ENCODE measurements at regions not wholly inside any gene's neighbourhood (a gene's known extent, or its start where the extent isn't known, plus 50 kb on each side); places are given as distances from the start of the nearest gene placed in this dataset.

GRCh38 chr1:239537795-239538194, 151.4 kb downstream of the CHRM3 start:
- DNase-seq (no peak), ATAC-seq (no peak)
- no peaks in the 10 kb centered on the region for H3K9me2 ChIP-seq (replicated peaks; ENCODE audit: low read length)
- H3K27me3 ChIP-seq (ENCODE audit: low read length) = no peaks in the 10 kb centered on the region
- intact Hi-C loops (cut with micrococcal nuclease) = no loop called here
- no peaks in the 10 kb centered on the region for H4K20me1 ChIP-seq (ENCODE audit: low read length)
- H3F3A ChIP-seq (ENCODE audit: low read length, unreplicated experiment) = no peaks in the 10 kb centered on the region
- ChIA-PET CTCF (no interaction called here), POLR2A (ENCODE audit: unreplicated experiment) (no interaction called here)
- H3K27ac ChIP-seq (ENCODE audit: low read length) = no peak overlapping the region
- H3K79me2 ChIP-seq (ENCODE audit: low read length) = no peaks in the 10 kb centered on the region
- no peak overlapping the region for H3K4me3 ChIP-seq (ENCODE audit: low read length)
- TF ChIP-seq CTCF (conservative IDR thresholded peaks at IDR 0.05; ENCODE audit: low read depth, low read length) (no peak), EZH2 (IDR thresholded peaks at IDR 0.05; ENCODE audit: low read length, unreplicated experiment) (no peak), EZH2phosphoT487 (IDR thresholded peaks at IDR 0.05; ENCODE audit: borderline replicate concordance, low read length) (no peak)
- no TSS peak for BruUV-seq (replicated peaks)
- no peak overlapping the region for H2AFZ ChIP-seq (ENCODE audit: low read length)
- H3K9ac ChIP-seq (ENCODE audit: low read length) = no peak overlapping the region
- no peaks in the 10 kb centered on the region for H3K9me3 ChIP-seq (ENCODE audit: low read length)
- peaks cover 9% of the 10 kb centered on the region for H3K4me1 ChIP-seq (ENCODE audit: insufficient read depth, low read length)
- no peak overlapping the region for H3K4me2 ChIP-seq (ENCODE audit: low read length)
- no peaks in the 10 kb centered on the region for H3K36me3 ChIP-seq (ENCODE audit: low read depth, low read length)

GRCh38 chr1:239538239-239538988, 152.0 kb downstream of the CHRM3 start:
- BruUV-seq (replicated peaks) = no TSS peak
- ChIA-PET POLR2A (ENCODE audit: unreplicated experiment) (no interaction called here), CTCF (no interaction called here)
- Histone ChIP-seq H3K9me3 (ENCODE audit: low read length) (no peaks in the 10 kb centered on the region), H3K36me3 (ENCODE audit: low read depth, low read length) (no peaks in the 10 kb centered on the region), H3K27me3 (ENCODE audit: low read length) (no peaks in the 10 kb centered on the region), H3K4me3 (ENCODE audit: low read length) (no peak overlapping the region), H3F3A (ENCODE audit: low read length, unreplicated experiment) (no peaks in the 10 kb centered on the region), H3K79me2 (ENCODE audit: low read length) (no peaks in the 10 kb centered on the region), H3K4me1 (ENCODE audit: insufficient read depth, low read length) (peaks cover 9% of the 10 kb centered on the region), H3K9me2 (replicated peaks; ENCODE audit: low read length) (no peaks in the 10 kb centered on the region), H3K27ac (ENCODE audit: low read length) (no peak overlapping the region), H3K9ac (ENCODE audit: low read length) (no peak overlapping the region), H2AFZ (ENCODE audit: low read length) (no peak overlapping the region), H3K4me2 (ENCODE audit: low read length) (no peak overlapping the region), H4K20me1 (ENCODE audit: low read length) (no peaks in the 10 kb centered on the region)
- intact Hi-C loops (cut with micrococcal nuclease) = no loop called here
- no peak for TF ChIP-seq EZH2phosphoT487 (IDR thresholded peaks at IDR 0.05; ENCODE audit: borderline replicate concordance, low read length)
- TF ChIP-seq CTCF (conservative IDR thresholded peaks at IDR 0.05; ENCODE audit: low read depth, low read length) = no peak
- DNase-seq = no peak
- ATAC-seq = peak; percentile 62

- no peaks in the 10 kb centered on the region for H3K79me2 ChIP-seq (ENCODE audit: low read length)
- H3K9ac ChIP-seq (ENCODE audit: low read length) = no peak overlapping the region
- H3K4me3 ChIP-seq (ENCODE audit: low read length) = no peak overlapping the region
- H2AFZ ChIP-seq (ENCODE audit: low read length) = no peak overlapping the region
- H3K4me2 ChIP-seq (ENCODE audit: low read length) = no peak overlapping the region
- H3K9me2 ChIP-seq (replicated peaks; ENCODE audit: low read length) = no peaks in the 10 kb centered on the region
- DNase-seq (no peak), ATAC-seq (no peak)
- no peak for TF ChIP-seq CTCF (conservative IDR thresholded peaks at IDR 0.05; ENCODE audit: low read depth, low read length)
- TF ChIP-seq EZH2phosphoT487 (IDR thresholded peaks at IDR 0.05; ENCODE audit: borderline replicate concordance, low read length) = no peak
- no peak for TF ChIP-seq EZH2 (IDR thresholded peaks at IDR 0.05; ENCODE audit: low read length, unreplicated experiment)
- ChIA-PET CTCF (no interaction called here), POLR2A (ENCODE audit: unreplicated experiment) (no interaction called here)
- no TSS peak for BruUV-seq (replicated peaks)
- no peaks in the 10 kb centered on the region for H4K20me1 ChIP-seq (ENCODE audit: low read length)
- no peaks in the 10 kb centered on the region for H3K27me3 ChIP-seq (ENCODE audit: low read length)
- H3K36me3 ChIP-seq (ENCODE audit: low read depth, low read length) = no peaks in the 10 kb centered on the region
- H3K27ac ChIP-seq (ENCODE audit: low read length) = no peak overlapping the region
- no peaks in the 10 kb centered on the region for H3F3A ChIP-seq (ENCODE audit: low read length, unreplicated experiment)
- no peaks in the 10 kb centered on the region for H3K9me3 ChIP-seq (ENCODE audit: low read length)
- H3K4me1 ChIP-seq (ENCODE audit: insufficient read depth, low read length) = peaks cover 9% of the 10 kb centered on the region
- intact Hi-C loops (cut with micrococcal nuclease) = no loop called here
Observed at GRCh38 chr1:239539051-239539450, 152.7 kb downstream of the CHRM3 start.

Data from PC-3 (cell line).